ENCODE measurements at regions not wholly inside any gene's neighbourhood (a gene's known extent, or its start where the extent isn't known, plus 50 kb on each side); places are given as distances from the start of the nearest gene placed in this dataset.

DNA sequence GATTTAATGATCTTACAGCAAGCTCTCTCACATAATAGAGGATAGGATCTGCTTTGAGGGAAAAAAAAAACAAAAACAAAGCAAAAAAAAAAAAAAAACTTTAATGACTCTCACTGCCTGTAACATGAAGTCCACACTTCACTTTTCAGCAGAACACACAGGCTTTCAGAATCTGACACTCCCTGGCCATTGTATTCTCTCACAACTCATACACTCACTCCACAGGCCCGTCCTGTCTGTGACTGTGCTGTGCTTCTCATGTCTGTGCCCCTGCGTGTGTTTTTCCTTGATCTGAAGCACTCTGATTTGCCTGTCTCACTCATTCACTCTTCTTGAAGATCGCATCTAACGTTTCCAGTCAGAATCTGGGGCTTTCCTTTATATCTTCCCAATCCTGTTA is 460.8 kb downstream of the TMA16 start:
- no peak for DNase-seq

DNA sequence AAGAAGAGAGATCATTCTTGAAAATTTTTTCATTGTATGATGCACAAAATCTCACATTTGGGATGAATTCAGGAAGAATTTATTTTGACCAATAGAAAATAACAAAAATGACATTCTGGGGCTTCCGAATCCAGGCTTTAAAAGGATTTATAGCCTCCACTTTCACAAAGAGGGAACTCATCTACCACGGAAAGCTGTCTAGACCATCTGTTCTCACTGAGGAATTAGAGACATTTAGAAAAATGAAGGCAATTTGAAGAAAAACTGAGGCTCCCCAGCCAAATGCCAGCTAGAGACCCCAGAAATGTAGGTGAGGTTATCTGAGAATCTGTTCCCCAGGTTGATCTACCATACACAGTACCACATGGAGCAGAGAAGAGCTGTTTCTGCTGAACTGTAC is 464.3 kb downstream of the TMA16 start:
- DNase-seq, result no peak

DNA sequence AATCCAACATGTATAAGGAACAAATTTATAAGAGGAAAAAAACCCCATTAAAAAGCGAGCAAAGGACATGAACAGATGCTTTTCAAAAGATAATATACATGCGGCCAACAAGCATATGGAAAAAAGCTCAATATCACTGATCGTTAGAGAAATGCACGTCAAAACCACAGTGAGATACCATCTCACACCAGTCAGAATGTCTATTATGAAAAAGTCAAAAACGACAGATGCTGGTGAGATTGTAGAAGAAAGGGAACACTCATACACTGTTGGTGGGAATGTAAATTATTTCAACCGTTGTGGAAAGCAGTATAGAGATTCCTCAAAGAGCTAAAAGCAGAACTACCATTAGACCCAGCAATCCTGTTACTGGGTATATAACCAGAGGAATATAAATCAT is 465.4 kb downstream of the TMA16 start:
- DNase-seq, result no peak

DNA sequence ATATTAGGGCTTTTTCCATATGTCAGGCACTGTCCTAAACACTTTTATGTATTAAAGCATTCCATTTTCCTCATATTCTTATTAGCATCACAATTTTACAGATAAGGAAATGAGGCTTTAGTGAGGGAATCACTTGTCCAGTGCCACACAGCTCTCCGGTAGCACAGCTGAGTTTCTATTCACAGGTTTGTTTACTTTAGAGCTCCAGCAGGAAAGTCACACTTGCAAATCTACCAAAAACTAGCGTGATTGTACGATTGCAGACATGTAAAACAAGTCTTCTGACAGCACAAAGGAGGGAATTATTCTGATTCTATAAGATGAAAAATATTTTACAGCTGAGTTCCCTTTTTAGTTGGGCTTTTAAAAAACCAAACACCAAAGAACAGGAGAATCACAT is 472.1 kb downstream of the TMA16 start:
- no peak for DNase-seq

DNA sequence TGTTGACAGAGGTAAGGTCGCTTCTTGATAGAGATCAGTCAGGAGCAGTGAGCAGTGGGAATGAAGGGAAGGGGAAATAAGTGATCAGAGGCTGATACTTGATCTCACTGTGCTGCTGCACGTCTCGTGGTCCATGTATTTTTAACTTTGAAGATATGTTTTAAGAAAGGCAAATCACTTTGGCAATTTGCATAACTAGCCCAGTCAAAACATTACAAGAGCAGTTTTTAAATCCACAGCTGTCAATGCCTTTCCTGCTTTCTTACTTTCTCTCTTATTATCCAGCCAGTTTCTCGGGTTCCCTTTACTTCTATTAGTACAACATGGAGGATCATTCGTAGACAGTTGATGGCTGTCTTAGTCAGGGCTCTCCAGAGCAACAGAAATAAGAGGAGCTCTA is 472.8 kb downstream of the TMA16 start:
- no peak for DNase-seq

DNA sequence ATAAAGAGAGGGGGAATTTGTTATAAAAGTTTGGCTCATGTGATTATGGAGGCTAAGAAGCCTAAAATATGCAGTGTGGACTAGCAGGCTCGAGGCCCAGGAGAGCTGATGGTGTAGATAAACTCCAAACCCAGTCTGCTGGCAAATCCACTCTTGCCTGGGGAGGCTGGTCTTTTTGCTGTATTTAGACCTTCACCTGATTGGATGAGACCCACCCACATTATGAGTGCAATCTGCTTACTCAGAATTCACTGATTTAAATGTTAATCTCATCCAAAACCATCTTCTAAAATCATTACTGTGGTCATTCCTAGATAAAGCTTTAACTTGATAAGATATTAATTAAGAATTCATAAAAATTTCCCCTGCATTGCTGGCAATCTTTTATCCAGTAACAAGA is 473.2 kb downstream of the TMA16 start:
- DNase-seq, result no peak

DNA sequence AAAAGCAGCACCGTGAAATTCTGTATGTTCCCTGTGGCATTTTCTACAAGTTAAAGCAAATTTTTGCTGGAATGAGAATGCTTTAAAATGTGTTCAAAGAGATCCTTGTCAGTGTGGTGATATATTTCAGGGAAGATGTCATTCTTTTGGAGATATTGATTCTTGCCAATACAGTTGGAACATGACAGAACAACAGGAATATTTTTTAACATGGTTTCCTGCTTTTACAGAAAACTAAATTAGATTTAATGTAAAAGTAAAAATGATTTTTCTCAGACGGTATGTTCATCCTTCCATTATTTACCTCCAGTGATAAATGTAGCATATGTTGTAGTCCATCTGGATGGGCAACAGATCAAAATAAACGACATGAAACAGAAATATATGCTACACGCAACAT is 474.8 kb downstream of the TMA16 start:
- no peak for DNase-seq

DNA sequence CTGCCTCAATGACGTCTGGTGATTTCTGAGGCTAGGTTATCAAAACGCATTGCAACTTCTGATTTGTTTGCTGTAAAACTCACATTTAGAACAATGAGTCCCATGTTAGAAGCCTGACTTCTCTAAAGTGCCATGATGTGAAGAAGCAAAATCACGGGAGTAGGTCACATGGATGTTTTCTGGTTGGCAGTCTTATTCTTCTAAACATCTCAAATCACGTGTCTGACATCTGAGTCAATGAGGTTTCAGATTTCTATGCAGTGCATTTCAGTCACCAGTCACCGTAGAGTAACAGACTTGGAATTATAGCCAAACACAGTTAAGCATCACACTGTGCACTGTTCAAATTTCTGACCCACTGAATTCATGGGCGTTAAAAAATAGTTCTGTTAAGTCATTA is 482.1 kb downstream of the TMA16 start:
- no peak for DNase-seq

DNA sequence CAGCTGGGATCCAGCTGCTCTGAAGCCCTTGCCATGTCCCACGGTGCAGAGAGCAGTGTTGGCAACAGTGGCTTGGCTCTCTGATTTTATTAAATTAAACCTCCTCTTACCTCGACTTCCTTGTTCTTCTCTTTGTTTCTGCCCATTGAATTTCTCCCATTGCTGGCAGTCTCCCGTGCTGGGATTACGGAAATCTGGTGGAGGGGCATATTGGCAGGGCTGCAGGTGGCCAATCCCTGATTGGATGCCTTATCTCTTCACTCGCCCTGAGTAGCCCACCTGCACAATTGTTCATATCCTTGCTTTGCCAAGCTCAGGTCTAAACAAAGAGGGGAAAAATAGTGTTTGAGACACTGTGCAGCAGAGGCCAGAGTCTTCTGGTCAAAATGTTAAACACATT is 493.9 kb downstream of the TMA16 start:
- no peak for DNase-seq

DNA sequence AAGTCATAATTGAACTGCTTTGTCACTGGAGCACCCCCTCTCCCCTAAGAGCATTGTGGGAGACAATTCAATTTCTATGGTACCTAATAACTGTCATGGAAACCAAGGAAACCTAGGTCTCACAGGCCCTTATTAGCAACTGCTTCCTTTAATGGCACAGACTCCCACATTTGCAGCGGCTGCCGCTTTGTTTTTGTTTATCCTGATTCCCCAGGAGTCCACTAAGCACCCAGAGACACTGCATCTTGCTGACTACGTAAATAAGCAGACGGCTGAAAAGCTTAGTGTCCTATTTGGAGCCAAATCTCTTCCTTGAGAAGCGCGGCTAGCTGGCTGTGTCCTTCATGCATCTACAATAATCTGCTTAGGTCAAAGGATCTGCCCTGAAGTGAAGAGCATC is 494.4 kb downstream of the TMA16 start:
- DNase-seq, result peak in 11 of 56 donors; percentile 1 to 37 (median 16)

DNA sequence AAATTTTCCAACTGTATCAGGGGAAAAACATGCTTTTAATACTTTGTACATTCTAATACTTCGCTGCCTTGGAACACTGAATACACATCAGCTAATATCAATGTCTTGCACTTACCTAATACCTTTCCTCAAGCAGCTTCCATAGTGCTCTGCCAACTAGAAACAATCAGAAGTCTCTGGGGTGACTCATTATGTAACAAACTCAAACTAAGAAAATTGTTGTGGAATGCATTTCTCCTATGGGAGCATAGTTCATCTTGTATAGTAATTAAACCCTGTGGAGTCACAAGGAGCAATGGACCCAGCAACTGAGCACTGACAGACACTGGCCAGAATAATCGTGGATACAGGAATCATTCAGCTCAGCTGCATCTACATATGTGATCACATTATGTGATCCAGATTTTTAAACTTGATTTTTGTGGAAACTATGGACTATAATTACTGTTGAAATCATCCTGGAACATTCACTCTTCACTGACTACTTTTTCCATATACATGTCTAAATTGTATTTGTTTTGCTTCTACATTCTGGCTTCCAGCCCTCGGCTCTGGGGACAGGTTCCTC is 496.9 kb downstream of the TMA16 start:
- no peak for DNase-seq

DNA sequence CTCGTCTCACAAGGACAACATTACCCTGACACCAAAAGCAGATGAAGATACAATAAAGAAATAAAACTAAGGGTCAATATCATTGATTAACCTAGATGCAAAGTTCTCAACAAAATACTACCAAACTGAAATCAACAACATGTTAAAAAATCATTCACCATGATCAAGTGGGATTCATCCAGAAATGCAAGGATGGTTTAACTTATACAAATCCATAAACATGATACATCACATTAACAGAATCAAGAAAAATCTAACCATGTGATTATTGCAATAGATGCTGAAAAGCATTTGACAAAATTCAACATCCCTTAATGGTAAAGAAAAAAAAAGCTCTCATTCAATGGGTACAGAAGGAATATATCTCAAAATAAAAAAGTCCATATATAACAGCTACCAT is 514.9 kb downstream of the TMA16 start:
- DNase-seq, result no peak

DNA sequence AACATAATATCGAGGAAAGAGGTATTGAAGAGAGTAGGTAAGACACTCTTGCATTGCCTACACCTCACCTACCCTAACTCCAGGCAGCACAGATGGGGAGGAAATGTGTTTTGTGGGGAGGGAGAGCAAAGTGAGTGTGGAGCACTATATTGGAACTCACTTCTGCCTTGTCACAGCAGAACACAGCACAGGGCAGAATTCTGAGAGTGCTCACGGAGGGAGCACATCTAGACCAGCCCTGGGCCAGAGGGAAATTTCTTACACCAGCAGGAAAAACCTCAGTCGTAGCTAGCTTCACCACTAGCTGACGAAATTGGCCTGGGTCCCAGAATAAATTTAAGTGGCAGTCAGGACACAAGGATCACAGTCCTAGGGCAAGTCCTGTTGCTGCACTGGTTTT is 517.3 kb downstream of the TMA16 start:
- DNase-seq, result no peak

DNA sequence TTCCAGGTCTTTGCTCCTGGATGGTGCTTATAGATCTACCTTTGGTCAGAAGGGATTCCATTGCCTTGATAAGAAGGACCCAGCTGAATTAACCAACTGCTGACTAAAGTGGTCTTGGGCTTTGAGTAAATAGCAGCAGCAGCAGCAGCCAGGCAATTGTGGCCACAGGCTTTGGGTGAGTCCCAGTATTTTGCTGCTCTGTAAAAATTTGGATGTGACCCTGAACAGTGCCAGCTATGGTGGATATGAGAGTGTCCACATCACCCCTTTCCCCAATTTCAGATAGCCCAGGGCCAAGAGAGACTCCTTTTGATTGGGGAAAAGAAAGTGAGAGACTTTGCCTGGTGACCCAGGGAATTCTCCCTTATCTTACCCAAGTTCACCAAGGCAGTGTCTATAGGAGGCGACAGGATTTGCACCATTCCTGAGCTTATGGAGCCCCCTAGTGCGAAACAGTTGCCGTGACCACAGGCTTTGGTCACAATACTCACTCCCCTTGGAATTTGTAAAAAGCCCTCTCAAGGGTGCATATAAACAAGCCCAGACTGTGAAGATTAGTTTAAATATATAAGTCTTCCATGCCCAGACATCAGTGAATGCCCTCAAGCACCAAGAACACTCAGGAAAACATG is 518.0 kb downstream of the TMA16 start:
- peak in 3 of 56 donors; percentile 1 to 21 (median 7) for DNase-seq

DNA sequence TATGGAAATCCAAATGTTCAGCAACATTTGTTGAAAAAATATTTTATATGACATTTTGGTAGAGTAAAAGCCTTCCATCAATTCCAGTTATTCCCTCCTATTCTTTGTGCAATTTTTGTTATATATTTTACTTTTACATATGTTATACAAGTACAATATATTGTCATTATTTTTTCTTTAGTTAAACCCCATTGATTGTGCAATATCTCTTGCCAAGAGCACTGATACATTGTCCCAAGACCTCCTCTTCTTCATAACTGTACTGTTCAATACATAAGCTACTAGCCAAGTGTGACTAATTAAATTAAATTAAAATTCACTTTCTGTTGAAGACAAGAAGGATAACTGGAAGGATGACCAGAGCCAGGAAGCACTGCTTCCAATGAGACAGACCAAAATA is 527.5 kb downstream of the TMA16 start:
- no peak for DNase-seq

DNA sequence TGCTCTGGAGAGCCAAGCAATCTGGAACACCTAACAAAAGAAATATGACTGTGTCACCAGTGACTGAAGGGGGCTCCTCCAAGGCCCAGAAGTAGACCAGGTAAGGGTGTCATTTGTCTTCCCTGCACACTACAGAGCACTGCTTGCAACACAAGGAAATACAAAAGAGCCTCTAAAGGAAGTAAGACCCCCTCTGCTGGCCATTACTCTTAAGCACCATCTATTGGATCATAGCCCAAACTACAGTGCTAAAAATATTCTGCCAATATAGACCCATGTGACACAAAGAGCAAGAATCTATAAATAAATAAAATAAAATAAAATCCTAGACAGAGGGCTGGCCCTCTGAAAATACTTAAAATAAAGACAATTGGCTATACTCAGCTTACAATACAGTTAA is 528.7 kb downstream of the TMA16 start:
- DNase-seq, result no peak

DNA sequence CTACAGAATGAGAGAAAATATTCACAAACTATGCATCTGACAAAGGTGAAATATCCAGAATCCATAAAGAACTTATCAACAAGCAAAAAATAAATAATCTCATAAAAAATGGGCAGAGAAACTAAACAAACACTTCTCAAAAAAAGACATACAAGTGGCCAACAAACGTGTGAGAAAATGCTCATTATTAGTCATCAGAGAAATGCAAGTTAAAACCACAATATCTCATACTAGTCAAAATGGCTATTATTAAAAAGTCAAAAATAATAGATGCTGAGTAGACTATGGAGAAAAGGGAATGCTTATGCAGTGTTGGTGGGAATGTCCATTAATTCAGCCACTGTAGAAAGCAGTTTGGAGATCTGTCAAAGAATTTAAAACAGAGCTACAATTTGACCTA is 533.3 kb downstream of the TMA16 start:
- no peak for DNase-seq

DNA sequence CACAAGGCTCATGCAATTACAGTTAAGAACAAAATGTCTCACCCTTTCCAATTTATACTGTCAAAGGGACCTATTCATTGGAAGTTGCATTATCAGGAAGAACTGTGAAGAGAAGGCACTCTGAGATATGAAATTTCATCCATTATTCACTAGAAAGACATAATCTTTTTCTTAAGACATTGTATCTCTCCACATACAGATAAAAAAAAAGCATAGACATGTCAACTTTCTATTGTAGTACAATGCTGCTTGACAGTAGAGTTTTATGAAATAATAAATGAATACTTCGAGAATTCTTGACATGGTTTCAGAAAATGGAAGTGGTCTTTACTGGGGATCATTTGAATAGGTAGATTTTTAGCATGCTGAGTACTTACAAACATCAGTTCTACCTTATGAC is 545.0 kb downstream of the TMA16 start:
- no peak for DNase-seq

DNA sequence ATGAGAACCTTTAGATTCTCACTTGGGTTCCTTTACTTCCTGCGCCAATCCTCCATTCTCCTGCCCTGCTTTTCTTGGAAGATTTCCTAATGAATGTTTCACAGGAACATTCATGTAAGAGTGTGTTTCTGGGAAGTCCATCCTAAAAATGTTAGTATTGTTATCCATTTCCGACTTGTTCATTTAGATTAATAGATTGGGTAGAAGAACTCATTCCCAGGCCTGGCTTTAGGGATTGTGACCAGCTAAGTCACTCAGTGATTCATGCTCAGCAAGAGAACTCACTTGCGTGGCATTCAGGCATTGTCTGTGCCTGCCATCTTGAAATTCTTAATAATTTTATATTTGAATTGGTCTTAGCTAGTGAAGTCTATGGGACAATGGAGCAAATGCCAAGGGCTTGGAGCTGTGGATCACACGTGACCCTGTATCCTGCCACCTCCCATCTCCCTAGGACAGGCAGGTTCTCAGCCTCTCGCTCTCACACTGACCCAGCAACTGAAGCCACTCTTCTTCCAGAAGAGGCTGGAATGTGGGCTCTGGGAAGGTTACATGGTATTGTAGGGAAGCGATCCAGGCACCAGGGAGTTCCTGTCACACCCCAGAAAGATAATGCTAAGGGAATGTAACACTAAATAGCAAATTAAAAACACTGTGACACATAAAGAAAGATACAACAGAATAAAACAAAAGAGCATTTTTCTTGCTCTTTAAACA is 562.1 kb downstream of the TMA16 start:
- no peak for DNase-seq

DNA sequence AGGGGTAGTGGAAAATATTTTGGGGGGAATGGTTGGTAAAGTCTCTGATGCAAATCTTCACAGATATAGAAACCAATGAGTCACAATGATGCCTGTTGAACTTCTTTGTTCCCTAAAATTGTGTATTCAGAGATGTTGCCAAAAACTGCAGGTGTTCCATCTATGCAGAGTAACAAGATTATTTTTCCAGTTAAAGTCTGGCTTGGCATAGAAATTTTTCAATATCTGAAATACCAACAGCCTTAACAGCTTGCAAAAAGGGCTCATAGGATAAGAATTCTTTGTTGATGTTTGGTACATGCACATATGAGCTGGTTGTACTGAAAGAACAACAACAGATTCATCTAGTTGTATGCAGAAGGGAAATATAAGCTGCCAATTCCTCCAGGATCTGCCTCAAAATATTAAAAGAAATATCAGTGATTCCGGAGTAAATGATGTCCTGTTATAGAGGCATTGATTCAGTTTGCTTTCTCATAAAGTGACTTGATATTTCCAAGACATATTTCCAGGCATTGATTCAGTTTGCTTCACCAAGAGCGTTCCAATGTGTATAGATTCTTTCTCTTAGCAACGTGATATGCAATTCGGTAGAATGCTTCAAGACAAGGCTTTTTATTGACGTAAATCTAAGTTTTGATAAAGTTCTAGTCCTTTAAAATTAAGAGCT is 564.4 kb downstream of the TMA16 start:
- no peak for DNase-seq

DNA sequence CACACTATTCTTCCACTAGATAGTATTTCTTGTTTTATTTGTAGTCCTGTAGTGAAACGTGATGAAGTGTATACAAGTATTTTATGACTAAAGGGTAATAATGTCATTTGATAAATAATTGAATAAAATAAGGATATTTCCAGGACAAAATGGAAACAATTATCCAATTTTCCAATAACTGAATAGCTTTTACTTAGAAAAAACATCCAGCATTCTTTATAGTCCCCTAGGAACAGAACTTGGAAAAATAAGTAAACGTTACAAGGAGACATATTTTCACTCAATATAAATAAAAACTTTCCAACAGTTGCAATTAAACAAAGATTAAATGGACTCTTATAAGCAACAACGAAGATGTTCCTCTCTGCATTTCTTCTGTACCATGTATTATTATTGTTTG is 566.0 kb downstream of the TMA16 start:
- no peak for DNase-seq

DNA sequence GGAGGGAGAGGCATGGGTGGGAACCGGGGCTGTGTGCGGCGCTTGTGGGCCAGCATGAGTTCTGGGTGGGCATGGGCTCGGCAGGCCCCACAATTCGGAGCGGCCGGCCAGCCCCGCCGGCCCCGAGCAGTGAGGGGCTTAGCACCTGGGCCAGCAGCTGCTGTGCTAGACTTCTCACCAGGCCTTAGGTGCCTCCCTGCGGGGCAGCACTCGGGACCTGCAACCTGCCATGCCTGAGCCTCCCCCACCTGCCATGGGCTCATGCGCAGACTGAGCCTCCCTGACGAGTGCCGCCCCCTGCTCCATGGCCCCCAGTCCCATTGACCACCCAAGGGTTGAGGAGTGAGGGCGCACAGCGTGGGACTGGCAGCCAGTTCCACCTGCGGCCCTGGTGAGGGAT is 573.9 kb downstream of the TMA16 start:
- no peak for DNase-seq

DNA sequence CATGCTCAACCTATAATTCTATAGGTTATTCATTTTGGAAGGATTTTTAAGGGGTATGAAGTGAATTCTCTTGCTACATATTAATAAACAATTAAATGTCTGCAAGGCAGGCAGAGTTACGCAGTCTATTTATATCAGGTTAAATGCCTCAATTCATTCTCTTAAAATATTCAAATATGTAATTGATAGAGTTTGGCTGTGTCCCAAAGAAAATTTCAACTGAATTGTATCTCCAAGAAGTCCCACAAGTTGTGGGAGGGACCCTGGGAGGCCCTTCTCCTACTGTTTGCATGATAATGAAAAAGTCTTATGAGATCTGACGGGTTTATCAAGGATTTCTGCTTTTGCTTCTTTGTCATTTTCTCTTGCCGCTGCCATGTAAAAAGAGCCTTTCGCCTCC is 576.1 kb downstream of the TMA16 start:
- DNase-seq, result no peak

All from amygdala (tissue), 56 donors.